ENCODE measurements at regions not wholly inside any gene's neighbourhood (a gene's known extent, or its start where the extent isn't known, plus 50 kb on each side); places are given as distances from the start of the nearest gene placed in this dataset.

- Histone ChIP-seq H3K36me3 (ENCODE audit: insufficient read depth, low read length) (no peaks in the 10 kb centered on the region), H3K79me2 (ENCODE audit: control insufficient read depth, insufficient read depth, low read length, unreplicated experiment) (no peaks in the 10 kb centered on the region), H3K4me3 (ENCODE audit: low read depth, low read length) (no peak overlapping the region), H3K27ac (ENCODE audit: low read depth, low read length) (peak overlapping the region; percentile 34), H2AFZ (ENCODE audit: low read length, unreplicated experiment) (no peak overlapping the region), H3K4me1 (ENCODE audit: control insufficient read depth, insufficient read depth, low read length, unreplicated experiment) (peaks cover 54% of the 10 kb centered on the region), H3K27me3 (ENCODE audit: insufficient read depth, low read length) (no peaks in the 10 kb centered on the region)
Measured at GRCh38 chr1:162987866-162988265, 81.3 kb upstream of the RGS4 start.

GRCh38 chr1:162985816-162986435 is 83.2 kb upstream of the RGS4 start:
- H3K27me3 ChIP-seq (ENCODE audit: insufficient read depth, low read length), result no peaks in the 10 kb centered on the region
- H2AFZ ChIP-seq (ENCODE audit: low read length, unreplicated experiment), result no peak overlapping the region
- H3K4me1 ChIP-seq (ENCODE audit: control insufficient read depth, insufficient read depth, low read length, unreplicated experiment), result peaks cover 56% of the 10 kb centered on the region
- no peaks in the 10 kb centered on the region for H3K36me3 ChIP-seq (ENCODE audit: insufficient read depth, low read length)
- H3K4me3 ChIP-seq (ENCODE audit: low read depth, low read length), result no peak overlapping the region
- H3K27ac ChIP-seq (ENCODE audit: low read depth, low read length), result peak overlapping the region; percentile 87
- no peaks in the 10 kb centered on the region for H3K79me2 ChIP-seq (ENCODE audit: control insufficient read depth, insufficient read depth, low read length, unreplicated experiment)

- Histone ChIP-seq H2AFZ (ENCODE audit: low read length, unreplicated experiment) (no peak overlapping the region), H3K27ac (ENCODE audit: low read depth, low read length) (peak overlapping the region; percentile 87), H3K4me1 (ENCODE audit: control insufficient read depth, insufficient read depth, low read length, unreplicated experiment) (peaks cover 56% of the 10 kb centered on the region), H3K27me3 (ENCODE audit: insufficient read depth, low read length) (no peaks in the 10 kb centered on the region), H3K79me2 (ENCODE audit: control insufficient read depth, insufficient read depth, low read length, unreplicated experiment) (no peaks in the 10 kb centered on the region), H3K4me3 (ENCODE audit: low read depth, low read length) (no peak overlapping the region), H3K36me3 (ENCODE audit: insufficient read depth, low read length) (no peaks in the 10 kb centered on the region)
Measured at GRCh38 chr1:162984699-162985098, 84.5 kb upstream of the RGS4 start.

GRCh38 chr1:162983671-162984425 is 85.3 kb upstream of the RGS4 start:
- Histone ChIP-seq H3K4me3 (ENCODE audit: low read depth, low read length) (no peak overlapping the region), H3K4me1 (ENCODE audit: control insufficient read depth, insufficient read depth, low read length, unreplicated experiment) (peaks cover 56% of the 10 kb centered on the region), H3K79me2 (ENCODE audit: control insufficient read depth, insufficient read depth, low read length, unreplicated experiment) (no peaks in the 10 kb centered on the region), H3K36me3 (ENCODE audit: insufficient read depth, low read length) (no peaks in the 10 kb centered on the region), H3K27ac (ENCODE audit: low read depth, low read length) (peak overlapping the region; percentile 87), H2AFZ (ENCODE audit: low read length, unreplicated experiment) (no peak overlapping the region), H3K27me3 (ENCODE audit: insufficient read depth, low read length) (no peaks in the 10 kb centered on the region)

- Histone ChIP-seq H3K4me3 (ENCODE audit: low read depth, low read length) (no peak overlapping the region), H3K79me2 (ENCODE audit: control insufficient read depth, insufficient read depth, low read length, unreplicated experiment) (no peaks in the 10 kb centered on the region), H3K36me3 (ENCODE audit: insufficient read depth, low read length) (no peaks in the 10 kb centered on the region), H3K27me3 (ENCODE audit: insufficient read depth, low read length) (no peaks in the 10 kb centered on the region), H3K4me1 (ENCODE audit: control insufficient read depth, insufficient read depth, low read length, unreplicated experiment) (peaks cover 45% of the 10 kb centered on the region), H3K27ac (ENCODE audit: low read depth, low read length) (no peak overlapping the region), H2AFZ (ENCODE audit: low read length, unreplicated experiment) (no peak overlapping the region)
Measured at GRCh38 chr1:162982364-162982763, 86.8 kb upstream of the RGS4 start.

GRCh38 chr1:162977944-162978568 is 91.1 kb upstream of the RGS4 start:
- Histone ChIP-seq H3K4me1 (ENCODE audit: control insufficient read depth, insufficient read depth, low read length, unreplicated experiment) (peaks cover 17% of the 10 kb centered on the region), H3K4me3 (ENCODE audit: low read depth, low read length) (no peak overlapping the region), H2AFZ (ENCODE audit: low read length, unreplicated experiment) (no peak overlapping the region), H3K27ac (ENCODE audit: low read depth, low read length) (no peak overlapping the region), H3K36me3 (ENCODE audit: insufficient read depth, low read length) (no peaks in the 10 kb centered on the region), H3K79me2 (ENCODE audit: control insufficient read depth, insufficient read depth, low read length, unreplicated experiment) (no peaks in the 10 kb centered on the region), H3K27me3 (ENCODE audit: insufficient read depth, low read length) (no peaks in the 10 kb centered on the region)

- Histone ChIP-seq H3K27me3 (ENCODE audit: insufficient read depth, low read length) (no peaks in the 10 kb centered on the region), H2AFZ (ENCODE audit: low read length, unreplicated experiment) (no peak overlapping the region), H3K36me3 (ENCODE audit: insufficient read depth, low read length) (no peaks in the 10 kb centered on the region), H3K79me2 (ENCODE audit: control insufficient read depth, insufficient read depth, low read length, unreplicated experiment) (no peaks in the 10 kb centered on the region), H3K27ac (ENCODE audit: low read depth, low read length) (no peak overlapping the region), H3K4me1 (ENCODE audit: control insufficient read depth, insufficient read depth, low read length, unreplicated experiment) (peaks cover 25% of the 10 kb centered on the region), H3K4me3 (ENCODE audit: low read depth, low read length) (no peak overlapping the region)
Measured at GRCh38 chr1:162976628-162977027, 92.5 kb upstream of the RGS4 start.

- no peaks in the 10 kb centered on the region for H3K27me3 ChIP-seq (ENCODE audit: insufficient read depth, low read length)
- H3K27ac ChIP-seq (ENCODE audit: low read depth, low read length), result peak overlapping the region; percentile 97; the same call in 1 of the 2 replicates
- H3K4me3 ChIP-seq (ENCODE audit: low read depth, low read length), result no peak overlapping the region
- no peaks in the 10 kb centered on the region for H3K79me2 ChIP-seq (ENCODE audit: control insufficient read depth, insufficient read depth, low read length, unreplicated experiment)
- H3K36me3 ChIP-seq (ENCODE audit: insufficient read depth, low read length), result no peaks in the 10 kb centered on the region
- H2AFZ ChIP-seq (ENCODE audit: low read length, unreplicated experiment), result no peak overlapping the region
- H3K4me1 ChIP-seq (ENCODE audit: control insufficient read depth, insufficient read depth, low read length, unreplicated experiment), result peaks cover 25% of the 10 kb centered on the region
Measured at GRCh38 chr1:162974810-162975209, 94.4 kb upstream of the RGS4 start.

- H3K4me3 ChIP-seq (ENCODE audit: low read depth, low read length), result peak overlapping the region; percentile 43; the same call in 1 of the 2 replicates
- H3K27me3 ChIP-seq (ENCODE audit: insufficient read depth, low read length), result no peaks in the 10 kb centered on the region
- peak overlapping the region; percentile 75 for H2AFZ ChIP-seq (ENCODE audit: low read length, unreplicated experiment)
- peak overlapping the region; percentile 97 for H3K27ac ChIP-seq (ENCODE audit: low read depth, low read length)
- H3K4me1 ChIP-seq (ENCODE audit: control insufficient read depth, insufficient read depth, low read length, unreplicated experiment), result peaks cover 25% of the 10 kb centered on the region
- no peaks in the 10 kb centered on the region for H3K79me2 ChIP-seq (ENCODE audit: control insufficient read depth, insufficient read depth, low read length, unreplicated experiment)
- H3K36me3 ChIP-seq (ENCODE audit: insufficient read depth, low read length), result no peaks in the 10 kb centered on the region
Measured at GRCh38 chr1:162973381-162973795, 95.8 kb upstream of the RGS4 start.

GRCh38 chr1:162972773-162973172 is 96.4 kb upstream of the RGS4 start:
- H3K4me3 ChIP-seq (ENCODE audit: low read depth, low read length), result peak overlapping the region; percentile 43; the same call in 1 of the 2 replicates
- no peaks in the 10 kb centered on the region for H3K27me3 ChIP-seq (ENCODE audit: insufficient read depth, low read length)
- H3K36me3 ChIP-seq (ENCODE audit: insufficient read depth, low read length), result no peaks in the 10 kb centered on the region

More at GRCh38 chr1:162972773-162973172, 96.4 kb upstream of the RGS4 start:
- Histone ChIP-seq H3K27ac (ENCODE audit: low read depth, low read length) (peak overlapping the region; percentile 97), H3K4me1 (ENCODE audit: control insufficient read depth, insufficient read depth, low read length, unreplicated experiment) (peaks cover 25% of the 10 kb centered on the region), H3K79me2 (ENCODE audit: control insufficient read depth, insufficient read depth, low read length, unreplicated experiment) (no peaks in the 10 kb centered on the region), H2AFZ (ENCODE audit: low read length, unreplicated experiment) (peak overlapping the region; percentile 75)

Data from ACC112 (cell line).